Transverse colon (tissue), 4 donors: ENCODE measurements at regions not wholly inside any gene's neighbourhood (a gene's known extent, or its start where the extent isn't known, plus 50 kb on each side); places are given as distances from the start of the nearest gene placed in this dataset.

ENCODE experiments used
- DNase-seq: peaks from one replicate; pipeline ENCODE4 v3.0.0-alpha.2; 2019
- H3K27ac ChIP-seq, 4 donors: fragments of 200-600 bp; sonication (generic); 2 replicates each; pipeline ENCODE4 v1.5.1; 2016 to 2018; ENCODE audit warnings: inconsistent platforms in 4 of 4
- H3K27me3 ChIP-seq: fragments of 200-600 bp; sonication (generic); 2 replicates; pipeline ENCODE4 v1.5.1; 2017; ENCODE audit warnings: inconsistent platforms
- H3K36me3 ChIP-seq, 4 donors: fragments of 200-600 bp; sonication (generic); 2 replicates each; pipeline ENCODE4 v1.5.1; 2017 to 2019; ENCODE audit warnings: inconsistent platforms in 4 of 4
- H3K4me1 ChIP-seq, 4 donors: fragments of 200-600 bp; sonication (generic); 2 replicates each; pipeline ENCODE4 v1.5.1; 2017 to 2020; ENCODE audit warnings: inconsistent platforms in 4 of 4
- H3K4me3 ChIP-seq, 4 donors: fragments of 200-600 bp; sonication (generic); 1 replicate in 1 of 4; 2 replicates in 3 of 4; pipeline versions ENCODE4 v1.5.1 to v1.6.1; 2017 to 2019; ENCODE audit warnings: inconsistent platforms in 4 of 4
- H3K9me3 ChIP-seq, 2 donors: fragments of 200-600 bp; sonication (generic); 2 replicates each; pipeline ENCODE4 v1.5.1; 2017 to 2019; ENCODE audit warnings: inconsistent platforms in 2 of 2
- EP300 ChIP-seq: sonication (generic); formaldehyde crosslinking; IDR thresholded peaks from one replicate; pipeline ENCODE4 v1.6.1; 2017; ENCODE audit warnings: antibody characterized with exemption, low read depth
- POLR2A ChIP-seq: fragments of 450-650 bp; IDR thresholded peaks from one replicate; pipeline ENCODE4 v1.6.1; 2016; ENCODE audit warnings: antibody characterized with exemption, mild to moderate bottlenecking, moderate library complexity
- POLR2AphosphoS5 ChIP-seq, 3 donors: sonication (generic); formaldehyde crosslinking; IDR thresholded peaks; one replicate each; pipeline ENCODE4 v1.6.1; 2016; ENCODE audit warnings: antibody characterized with exemption in 3 of 3
- WGBS, 2 donors: methylation state at CpG; one replicate each; pipeline ENCODE4 v1.1.5; 2018; ENCODE audit warnings: low coverage in 1 of 2; 5-methylcytosine and 5-hydroxymethylcytosine counted together
- in situ Hi-C, 4 donors: fragments of 200-750 bp; cut with MboI; loops; one replicate each; pipeline versions ENCODE4 v1.15.0 to v1.15.1; 2017; ENCODE audit warnings: low sequenced_read_pairs in 3 of 4, low pct_ligation_motif_present in 1 of 4, low pct_unique_long_range_greater_than_20kb in 1 of 4
- intact Hi-C: fragments of 100-400 bp; cut with DNase I; formaldehyde crosslinking; loops from one replicate; pipeline ENCODE4 v1.15.1; 2023; ENCODE audit warnings: low total_unique reads
- TF ChIP-seq, protein P1 (sequence below), 5 experiments: fragments of 200-600 bp in 3 of 5; fragments of 450-650 bp in 2 of 5; sonication (generic) in 3 of 5; IDR thresholded peaks; 1 replicate in 2 of 5; 2 replicates in 3 of 5; pipeline ENCODE4 v1.5.1; 2016 to 2017; ENCODE audit warnings: antibody characterized with exemption in 5 of 5, inconsistent platforms in 3 of 5, mild to moderate bottlenecking in 2 of 5, moderate library complexity in 1 of 5

DNA sequence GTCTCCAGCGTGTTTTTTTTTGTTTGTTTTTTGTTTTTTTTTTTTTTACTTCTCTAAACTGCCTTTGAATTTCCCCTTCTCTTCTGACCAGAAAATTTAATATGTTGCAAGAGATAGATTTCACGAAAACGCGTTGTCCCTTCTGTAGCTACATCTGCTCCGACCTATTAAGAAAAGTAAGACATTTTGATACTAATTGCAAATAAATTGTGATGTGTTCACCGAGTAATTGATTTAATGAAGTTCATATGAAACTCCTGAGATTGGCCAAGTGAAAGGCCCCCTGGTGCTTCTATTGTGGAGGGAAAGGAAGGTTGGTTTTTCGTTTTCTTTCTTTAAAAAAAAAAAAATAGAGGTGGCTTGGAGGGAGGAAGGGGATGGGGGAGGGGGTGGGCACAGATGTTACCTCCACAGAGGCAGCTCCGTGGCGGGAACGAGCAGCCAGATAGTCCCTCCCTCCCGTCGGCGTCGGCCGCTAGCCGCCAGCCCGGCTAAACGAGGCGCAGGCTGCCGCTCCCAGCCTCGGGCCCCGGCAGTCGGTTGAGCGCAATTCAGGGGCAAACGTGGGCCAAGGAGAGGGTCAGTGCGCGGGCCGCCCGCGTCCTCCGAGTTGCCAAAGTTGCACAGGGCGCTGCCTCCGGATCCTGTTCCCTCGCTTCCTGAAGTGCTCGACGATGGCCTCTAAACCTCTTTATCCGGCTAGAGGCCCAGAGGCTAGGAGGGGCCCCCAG, 139.1 kb upstream of the ZIC3 start:
- peak overlapping the region in 1 of 4 donors; percentile 50 for H3K4me3 ChIP-seq
- in situ Hi-C loops, result no loop called here

DNA sequence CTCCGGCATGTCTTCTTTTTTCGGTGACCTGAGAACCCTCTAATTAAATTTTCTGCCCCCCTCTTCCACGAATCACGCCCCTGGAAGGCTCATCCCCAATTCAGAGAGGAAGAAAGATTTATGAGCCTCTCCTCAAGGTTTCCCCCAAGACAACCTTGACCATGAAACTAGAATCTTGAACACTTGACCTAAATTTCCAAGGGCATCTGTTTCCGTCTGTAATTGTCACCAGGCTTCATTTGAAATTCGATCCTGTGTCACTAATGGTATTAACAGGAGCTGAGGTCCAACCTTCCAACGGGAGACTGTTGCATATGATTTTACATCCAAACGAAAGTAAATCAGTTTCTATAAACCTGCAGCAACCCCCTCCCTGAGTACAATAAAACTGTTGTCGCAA, 139.9 kb upstream of the ZIC3 start:
- Histone ChIP-seq H3K9me3 (no peaks in the 10 kb centered on the region), H3K36me3 (no peaks in the 10 kb centered on the region), H3K27ac (no peak overlapping the region), H3K27me3 (peaks cover 64% of the 10 kb centered on the region), H3K4me3 (no peak overlapping the region), H3K4me1 (peaks cover 0 to 11% (median 6%) of the 10 kb centered on the region in 4 donors)
- 32% methylated on average over 9 of the region's 9 CpGs; no CpG with 5 or more reads in 1 of the 2 donors for WGBS, 2 donors
- no peak for TF ChIP-seq POLR2AphosphoS5 (IDR thresholded peaks at IDR 0.05)
- TF ChIP-seq EP300, result no peak
- no peak for TF ChIP-seq POLR2A
- TF ChIP-seq, protein P1, sequence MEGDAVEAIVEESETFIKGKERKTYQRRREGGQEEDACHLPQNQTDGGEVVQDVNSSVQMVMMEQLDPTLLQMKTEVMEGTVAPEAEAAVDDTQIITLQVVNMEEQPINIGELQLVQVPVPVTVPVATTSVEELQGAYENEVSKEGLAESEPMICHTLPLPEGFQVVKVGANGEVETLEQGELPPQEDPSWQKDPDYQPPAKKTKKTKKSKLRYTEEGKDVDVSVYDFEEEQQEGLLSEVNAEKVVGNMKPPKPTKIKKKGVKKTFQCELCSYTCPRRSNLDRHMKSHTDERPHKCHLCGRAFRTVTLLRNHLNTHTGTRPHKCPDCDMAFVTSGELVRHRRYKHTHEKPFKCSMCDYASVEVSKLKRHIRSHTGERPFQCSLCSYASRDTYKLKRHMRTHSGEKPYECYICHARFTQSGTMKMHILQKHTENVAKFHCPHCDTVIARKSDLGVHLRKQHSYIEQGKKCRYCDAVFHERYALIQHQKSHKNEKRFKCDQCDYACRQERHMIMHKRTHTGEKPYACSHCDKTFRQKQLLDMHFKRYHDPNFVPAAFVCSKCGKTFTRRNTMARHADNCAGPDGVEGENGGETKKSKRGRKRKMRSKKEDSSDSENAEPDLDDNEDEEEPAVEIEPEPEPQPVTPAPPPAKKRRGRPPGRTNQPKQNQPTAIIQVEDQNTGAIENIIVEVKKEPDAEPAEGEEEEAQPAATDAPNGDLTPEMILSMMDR (IDR thresholded peaks at IDR 0.05), result no peak
- no peak for DNase-seq
- intact Hi-C loops, result no loop called here
- in situ Hi-C loops, result no loop called here

More for the DNA sequence above, 139.1 kb upstream of the ZIC3 start:
- no peak for DNase-seq
- no peak for TF ChIP-seq POLR2AphosphoS5 (IDR thresholded peaks at IDR 0.05)
- TF ChIP-seq, protein P1 (IDR thresholded peaks at IDR 0.05), result no peak
- no peak for TF ChIP-seq POLR2A
- TF ChIP-seq EP300, result no peak
- no peaks in the 10 kb centered on the region for H3K9me3 ChIP-seq
- H3K36me3 ChIP-seq, result no peaks in the 10 kb centered on the region
- WGBS, 2 donors, result 9 to 51% methylated on average over 6 to 22 of the region's 37 CpGs
- no peak overlapping the region for H3K27ac ChIP-seq
- intact Hi-C loops, result no loop called here
- peaks cover 0 to 11% (median 6%) of the 10 kb centered on the region in 4 donors for H3K4me1 ChIP-seq
- peaks cover 64% of the 10 kb centered on the region for H3K27me3 ChIP-seq

- Histone ChIP-seq H3K9me3 (no peaks in the 10 kb centered on the region), H3K36me3 (no peaks in the 10 kb centered on the region), H3K4me3 (no peak overlapping the region), H3K4me1 (peaks cover 0 to 11% (median 6%) of the 10 kb centered on the region in 4 donors), H3K27ac (no peak overlapping the region), H3K27me3 (peaks cover 64% of the 10 kb centered on the region)
- in situ Hi-C loops (no loop called here), intact Hi-C loops (no loop called here)
- no peak for TF ChIP-seq POLR2A
- no peak for TF ChIP-seq EP300
- TF ChIP-seq POLR2AphosphoS5 (IDR thresholded peaks at IDR 0.05), result no peak
- TF ChIP-seq, protein P1 (IDR thresholded peaks at IDR 0.05), result no peak
- WGBS, 2 donors, result 33% methylated on average over 25 of the region's 25 CpGs; no CpG with 5 or more reads in 1 of the 2 donors
- no peak for DNase-seq
These were observed 140.5 kb upstream of the ZIC3 start for GRCh38 chrX:137425273-137425902.

- Histone ChIP-seq H3K4me3 (no peak overlapping the region), H3K27me3 (peaks cover 61% of the 10 kb centered on the region), H3K4me1 (peaks cover 0 to 11% (median 6%) of the 10 kb centered on the region in 4 donors), H3K9me3 (no peaks in the 10 kb centered on the region), H3K36me3 (no peaks in the 10 kb centered on the region), H3K27ac (no peak overlapping the region)
- WGBS, 2 donors, result 30% methylated on average over 15 of the region's 15 CpGs; no CpG with 5 or more reads in 1 of the 2 donors
- TF ChIP-seq, protein P1 (IDR thresholded peaks at IDR 0.05), result no peak
- TF ChIP-seq POLR2AphosphoS5 (IDR thresholded peaks at IDR 0.05), result no peak
- no peak for TF ChIP-seq POLR2A
- TF ChIP-seq EP300, result no peak
- DNase-seq, result no peak
- in situ Hi-C loops, result no loop called here
- intact Hi-C loops, result no loop called here
These were observed 141.2 kb upstream of the ZIC3 start for GRCh38 chrX:137424679-137425078.
